AG04450 (cell line): ENCODE measurements at regions not wholly inside any gene's neighbourhood (a gene's known extent, or its start where the extent isn't known, plus 50 kb on each side); places are given as distances from the start of the nearest gene placed in this dataset.
A peak's percentile ranks its signal among the peaks of the same experiment; 100 is the strongest.

Source experiments
- CTCF ChIA-PET: fragments of 300-600, 350-600 bp; formaldehyde crosslinking; extraction: SDS; loops from one replicate; lab custom pipeline; 2022; ENCODE audit warnings: antibody characterized with exemption, inconsistent platforms; lab: Charles Lee
- POLR2A ChIA-PET: fragments of 350-600 bp; formaldehyde crosslinking; extraction: SDS; loops from one replicate; lab custom pipeline; 2021; ENCODE audit warnings: antibody characterized with exemption, inconsistent platforms; lab: Yijun Ruan, JAX
- DNase-seq: peaks from one replicate; pipeline ENCODE4 v3.0.0-alpha.2; 2011; ENCODE audit warnings: low read depth, low spot score
- H3K27ac ChIP-seq: one replicate; pipeline ENCODE4 v1.5.1; 2012; ENCODE audit warnings: low read depth, low read length, control low read depth
- H3K27me3 ChIP-seq: one replicate; pipeline ENCODE4 v1.6.0; 2012; ENCODE audit warnings: low read length; ENCODE audit not compliant: control insufficient read depth, insufficient read depth
- H3K4me3 ChIP-seq: 2 replicates; pipeline ENCODE4 v1.5.1; 2011; ENCODE audit warnings: mild to moderate bottlenecking, low read depth, low read length, control low read depth
- H3K9me3 ChIP-seq: 2 replicates; pipeline ENCODE4 v1.5.1; 2012; ENCODE audit warnings: low read length; ENCODE audit not compliant: control insufficient read depth, insufficient read depth
- CTCF ChIP-seq: IDR thresholded peaks from 2 replicates; pipeline ENCODE4 v1.5.1; 2011; ENCODE audit warnings: low read depth, low read length, control low read depth, inconsistent platforms

GRCh38 chr2:225340923-225341322 is 58.6 kb upstream of the NYAP2 start:
- no peak for DNase-seq
- TF ChIP-seq CTCF, result no peak
- ChIA-PET CTCF (no interaction called here), POLR2A (no interaction called here)
- Histone ChIP-seq H3K27ac (no peak overlapping the region), H3K27me3 (no peaks in the 10 kb centered on the region), H3K4me3 (no peak overlapping the region), H3K9me3 (no peaks in the 10 kb centered on the region)

- ChIA-PET CTCF (interaction anchor here (0.7 kb wide), 1 partner anchor 9 kb away, joined by 3 read pairs; no protein-coding TSS in a partner anchor), POLR2A (no interaction called here)
- DNase-seq, result peak; percentile 45
- Histone ChIP-seq H3K4me3 (no peak overlapping the region), H3K27ac (no peak overlapping the region), H3K9me3 (no peaks in the 10 kb centered on the region), H3K27me3 (no peaks in the 10 kb centered on the region)
- TF ChIP-seq CTCF, result no peak
Observed at GRCh38 chr2:225337183-225337582, 62.3 kb upstream of the NYAP2 start.

GRCh38 chr2:225334514-225334913 is 65.0 kb upstream of the NYAP2 start:
- Histone ChIP-seq H3K4me3 (no peak overlapping the region), H3K27ac (no peak overlapping the region), H3K27me3 (no peaks in the 10 kb centered on the region), H3K9me3 (no peaks in the 10 kb centered on the region)
- ChIA-PET POLR2A (no interaction called here), CTCF (no interaction called here)
- no peak for TF ChIP-seq CTCF
- DNase-seq, result no peak

- POLR2A ChIA-PET, result no interaction called here
- H3K27ac ChIP-seq, result no peak overlapping the region
- no peaks in the 10 kb centered on the region for H3K27me3 ChIP-seq
- CTCF ChIA-PET, result interaction anchor here (0.6 to 1.7 kb wide), 5 partner anchors 9 to 106 kb away, joined by 3 to 4 read pairs (median 3); no protein-coding TSS in a partner anchor
- H3K9me3 ChIP-seq, result no peaks in the 10 kb centered on the region
- TF ChIP-seq CTCF, result 0 out of 2 replicates have a peak, but pooled peaks have one; percentile 15
- H3K4me3 ChIP-seq, result no peak overlapping the region
- no peak for DNase-seq
Observed at GRCh38 chr2:225328192-225328591, 71.3 kb upstream of the NYAP2 start.

- no peak for TF ChIP-seq CTCF
- Histone ChIP-seq H3K9me3 (no peaks in the 10 kb centered on the region), H3K27me3 (no peaks in the 10 kb centered on the region), H3K4me3 (no peak overlapping the region), H3K27ac (no peak overlapping the region)
- POLR2A ChIA-PET, result no interaction called here
- CTCF ChIA-PET, result interaction anchor here (1.7 kb wide), 1 partner anchor 12 kb away, joined by 4 read pairs; no protein-coding TSS in a partner anchor
- no peak for DNase-seq
Observed at GRCh38 chr2:225326969-225327368, 72.5 kb upstream of the NYAP2 start.
